Activated CD8-positive, alpha-beta T cell treated with anti-CD3 and anti-CD28 coated beads, Interleukin-2, amount 10 ng/mL, durations not matched to agents 7 days and 5 days (primary cell): ENCODE measurements at regions not wholly inside any gene's neighbourhood (a gene's known extent, or its start where the extent isn't known, plus 50 kb on each side); places are given as distances from the start of the nearest gene placed in this dataset.

Experiments
- ATAC-seq: fragments of 150-1000 bp; cut with Tn5 transposase; one replicate; pipeline ENCODE4 v1.10.0; 2021; ENCODE audit warnings: moderate library complexity
- CTCF ChIA-PET: fragments of 350-600 bp; sonication (Branson Sonifier 250); formaldehyde crosslinking; loops from one replicate; lab custom pipeline; 2021; ENCODE audit warnings: antibody characterized with exemption; lab: Charles Lee
- POLR2A ChIA-PET: fragments of 350-600 bp; sonication (Branson Sonifier 250); formaldehyde crosslinking; loops from one replicate; lab custom pipeline; 2021; ENCODE audit warnings: antibody characterized with exemption; lab: Charles Lee
- DNase-seq: peaks from one replicate; pipeline ENCODE4 v3.0.0-alpha.2; 2020
- H3K27ac Mint-ChIP-seq: one replicate; pipeline ENCODE4 v1.8.0; 2021; ENCODE audit warnings: mild to moderate bottlenecking, mixed read lengths
- H3K27me3 Mint-ChIP-seq: one replicate; pipeline ENCODE4 v1.8.0; 2021; ENCODE audit warnings: low read depth, mixed read lengths
- H3K36me3 Mint-ChIP-seq: one replicate; pipeline ENCODE4 v1.8.0; 2021; ENCODE audit warnings: low read depth, mixed read lengths
- H3K4me1 Mint-ChIP-seq: one replicate; pipeline ENCODE4 v1.8.0; 2021; ENCODE audit warnings: low read depth, mixed read lengths
- H3K4me3 Mint-ChIP-seq: one replicate; pipeline ENCODE4 v1.8.0; 2021; ENCODE audit warnings: mild to moderate bottlenecking, mixed read lengths
- H3K9me3 Mint-ChIP-seq: one replicate; pipeline ENCODE4 v1.8.0; 2022; ENCODE audit warnings: mixed read lengths; ENCODE audit not compliant: insufficient read depth

GRCh38 chr4:57163530-57164459 is 53.6 kb upstream of the IGFBP7 start:
- DNase-seq (peak; percentile 80), ATAC-seq (peak; percentile 98)
- POLR2A ChIA-PET, result interaction anchor here (0.5 to 1.1 kb wide), 3 partner anchors 180 to 1777 kb away, joined by 4 read pairs; no protein-coding TSS in a partner anchor
- H3K4me1 Mint-ChIP-seq, result peaks cover 13% of the 10 kb centered on the region
- H3K36me3 Mint-ChIP-seq, result no peaks in the 10 kb centered on the region
- no peak overlapping the region for H3K27ac Mint-ChIP-seq
- CTCF ChIA-PET, result interaction anchor here (0.6 to 3.0 kb wide), 53 partner anchors 8 to 901 kb away, joined by 3 to 33 read pairs (median 4); partner anchors contain the start of genes IGFBP7 and REST
- H3K4me3 Mint-ChIP-seq, result peak overlapping the region; percentile 83
- H3K27me3 Mint-ChIP-seq, result peaks cover 27% of the 10 kb centered on the region
- no peaks in the 10 kb centered on the region for H3K9me3 Mint-ChIP-seq

DNA sequence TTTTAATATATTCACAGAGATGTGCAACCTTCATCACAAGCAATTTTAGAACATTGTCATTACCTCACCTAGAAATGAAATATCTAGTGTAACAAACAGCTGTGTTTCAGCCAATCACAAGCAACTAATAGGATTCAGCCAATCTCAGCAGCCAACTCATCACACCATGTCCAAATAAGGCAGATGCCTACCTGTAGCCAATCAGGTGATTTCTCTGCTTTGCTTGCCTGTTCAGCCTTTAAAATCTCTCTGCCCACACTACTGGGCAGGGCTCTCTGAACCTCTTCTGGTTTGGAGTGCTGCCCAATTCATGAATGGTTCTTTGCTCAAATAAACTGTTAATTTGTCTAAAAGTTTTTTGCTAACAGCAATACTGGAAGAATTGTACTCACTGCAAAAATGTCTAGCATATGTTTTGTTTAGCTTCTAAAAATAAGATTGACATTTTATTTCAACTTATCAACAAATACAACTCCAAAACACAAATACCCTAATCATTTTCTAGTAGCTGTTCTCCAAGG is 52.4 kb upstream of the IGFBP7 start:
- no peak for DNase-seq
- H3K36me3 Mint-ChIP-seq, result no peaks in the 10 kb centered on the region
- no peak overlapping the region for H3K4me3 Mint-ChIP-seq
- H3K27ac Mint-ChIP-seq, result no peak overlapping the region
- POLR2A ChIA-PET, result interaction anchor here (0.6 kb wide), 1 partner anchor 959 kb away, joined by 3 read pairs; no protein-coding TSS in a partner anchor
- no peaks in the 10 kb centered on the region for H3K9me3 Mint-ChIP-seq
- no peak for ATAC-seq
- CTCF ChIA-PET, result interaction anchor here (0.7 to 3.0 kb wide), 24 partner anchors 9 to 902 kb away, joined by 3 to 33 read pairs (median 5); partner anchors contain the start of gene REST
- peaks cover 27% of the 10 kb centered on the region for H3K27me3 Mint-ChIP-seq
- H3K4me1 Mint-ChIP-seq, result peaks cover 13% of the 10 kb centered on the region
